ENCODE measurements at regions not wholly inside any gene's neighbourhood (a gene's known extent, or its start where the extent isn't known, plus 50 kb on each side); places are given as distances from the start of the nearest gene placed in this dataset.

DNA sequence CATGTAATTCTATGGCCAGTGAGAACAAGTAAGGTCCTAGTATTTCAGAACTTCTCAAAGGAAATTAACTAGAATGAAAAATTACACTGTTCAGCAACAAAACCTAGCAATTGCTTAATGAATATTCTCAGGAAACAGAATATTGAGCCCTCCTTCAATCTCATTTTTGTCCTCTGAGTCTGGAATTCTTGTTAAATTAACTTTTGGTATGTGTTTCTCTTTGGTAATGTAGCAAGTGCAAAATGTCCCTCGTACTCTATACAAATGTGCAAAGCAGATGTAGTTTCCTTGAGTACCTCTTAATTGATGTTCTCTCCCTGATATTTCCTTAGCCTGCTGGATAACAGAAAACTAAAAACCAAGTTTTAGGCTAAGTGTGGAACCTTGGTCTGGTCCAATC lies 190.8 kb upstream of the CNOT2 start:
- POLR2A ChIA-PET, result no interaction called here
- Histone ChIP-seq H2AFZ (ENCODE audit: low read depth) (no peak overlapping the region), H3K9me3 (no peaks in the 10 kb centered on the region), H3K27ac (ENCODE audit: low read depth in 2 of 2, low read length in 1 of 2) (no peak overlapping the region), H3K9ac (no peak overlapping the region), H3K4me1 (ENCODE audit: control insufficient read depth in 1 of 2, insufficient read depth in 2 of 2, low read depth in 1 of 2, low read length in 1 of 2) (no peaks in the 10 kb centered on the region), H3K27me3 (ENCODE audit: insufficient read depth) (no peaks in the 10 kb centered on the region), H3K9me2 (no peaks in the 10 kb centered on the region), H3K79me2 (ENCODE audit: insufficient read depth) (no peaks in the 10 kb centered on the region), H3F3A (replicated peaks; ENCODE audit: insufficient read depth) (no peaks in the 10 kb centered on the region), H3K4me3 (ENCODE audit: low read depth in 2 of 2, low read length in 1 of 2) (no peak overlapping the region), H3K36me3 (replicated peaks in 1 of 2; ENCODE audit: control insufficient read depth in 1 of 2, insufficient read depth in 2 of 2, low read length in 1 of 2) (no peaks in the 10 kb centered on the region), H4K20me1 (ENCODE audit: insufficient read depth) (no peaks in the 10 kb centered on the region), H3K4me2 (no peak overlapping the region)
- TF ChIP-seq RCOR1 (IDR thresholded peaks at IDR 0.05; ENCODE audit: low read length) (no peak), FOXJ3 (CRISPR knock-in tag; IDR thresholded peaks at IDR 0.05) (no peak), GATA2 (CRISPR knock-in tag; IDR thresholded peaks at IDR 0.05) (no peak), MEF2A (IDR thresholded peaks at IDR 0.05; ENCODE audit: borderline replicate concordance, low read depth) (no peak), NRF1 (IDR thresholded peaks at IDR 0.05; ENCODE audit: low read depth, low read length) (no peak)
- TF ChIP-seq, protein P1, sequence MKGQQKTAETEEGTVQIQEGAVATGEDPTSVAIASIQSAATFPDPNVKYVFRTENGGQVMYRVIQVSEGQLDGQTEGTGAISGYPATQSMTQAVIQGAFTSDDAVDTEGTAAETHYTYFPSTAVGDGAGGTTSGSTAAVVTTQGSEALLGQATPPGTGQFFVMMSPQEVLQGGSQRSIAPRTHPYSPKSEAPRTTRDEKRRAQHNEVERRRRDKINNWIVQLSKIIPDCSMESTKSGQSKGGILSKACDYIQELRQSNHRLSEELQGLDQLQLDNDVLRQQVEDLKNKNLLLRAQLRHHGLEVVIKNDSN (IDR thresholded peaks at IDR 0.05; ENCODE audit: borderline replicate concordance, low read depth), result no peak
- TF ChIP-seq, protein P2, sequence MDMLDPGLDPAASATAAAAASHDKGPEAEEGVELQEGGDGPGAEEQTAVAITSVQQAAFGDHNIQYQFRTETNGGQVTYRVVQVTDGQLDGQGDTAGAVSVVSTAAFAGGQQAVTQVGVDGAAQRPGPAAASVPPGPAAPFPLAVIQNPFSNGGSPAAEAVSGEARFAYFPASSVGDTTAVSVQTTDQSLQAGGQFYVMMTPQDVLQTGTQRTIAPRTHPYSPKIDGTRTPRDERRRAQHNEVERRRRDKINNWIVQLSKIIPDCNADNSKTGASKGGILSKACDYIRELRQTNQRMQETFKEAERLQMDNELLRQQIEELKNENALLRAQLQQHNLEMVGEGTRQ (IDR thresholded peaks at IDR 0.05; ENCODE audit: borderline replicate concordance, low read depth, low read length), result no peak
- TF ChIP-seq, protein P3, sequence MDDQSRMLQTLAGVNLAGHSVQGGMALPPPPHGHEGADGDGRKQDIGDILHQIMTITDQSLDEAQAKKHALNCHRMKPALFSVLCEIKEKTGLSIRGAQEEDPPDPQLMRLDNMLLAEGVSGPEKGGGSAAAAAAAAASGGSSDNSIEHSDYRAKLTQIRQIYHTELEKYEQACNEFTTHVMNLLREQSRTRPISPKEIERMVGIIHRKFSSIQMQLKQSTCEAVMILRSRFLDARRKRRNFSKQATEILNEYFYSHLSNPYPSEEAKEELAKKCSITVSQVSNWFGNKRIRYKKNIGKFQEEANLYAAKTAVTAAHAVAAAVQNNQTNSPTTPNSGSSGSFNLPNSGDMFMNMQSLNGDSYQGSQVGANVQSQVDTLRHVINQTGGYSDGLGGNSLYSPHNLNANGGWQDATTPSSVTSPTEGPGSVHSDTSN (IDR thresholded peaks at IDR 0.05), result no peak
- TF ChIP-seq, protein P4, sequence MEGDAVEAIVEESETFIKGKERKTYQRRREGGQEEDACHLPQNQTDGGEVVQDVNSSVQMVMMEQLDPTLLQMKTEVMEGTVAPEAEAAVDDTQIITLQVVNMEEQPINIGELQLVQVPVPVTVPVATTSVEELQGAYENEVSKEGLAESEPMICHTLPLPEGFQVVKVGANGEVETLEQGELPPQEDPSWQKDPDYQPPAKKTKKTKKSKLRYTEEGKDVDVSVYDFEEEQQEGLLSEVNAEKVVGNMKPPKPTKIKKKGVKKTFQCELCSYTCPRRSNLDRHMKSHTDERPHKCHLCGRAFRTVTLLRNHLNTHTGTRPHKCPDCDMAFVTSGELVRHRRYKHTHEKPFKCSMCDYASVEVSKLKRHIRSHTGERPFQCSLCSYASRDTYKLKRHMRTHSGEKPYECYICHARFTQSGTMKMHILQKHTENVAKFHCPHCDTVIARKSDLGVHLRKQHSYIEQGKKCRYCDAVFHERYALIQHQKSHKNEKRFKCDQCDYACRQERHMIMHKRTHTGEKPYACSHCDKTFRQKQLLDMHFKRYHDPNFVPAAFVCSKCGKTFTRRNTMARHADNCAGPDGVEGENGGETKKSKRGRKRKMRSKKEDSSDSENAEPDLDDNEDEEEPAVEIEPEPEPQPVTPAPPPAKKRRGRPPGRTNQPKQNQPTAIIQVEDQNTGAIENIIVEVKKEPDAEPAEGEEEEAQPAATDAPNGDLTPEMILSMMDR (IDR thresholded peaks at IDR 0.05), result no peak
- DNase-seq, result no peak
- CTCF ChIA-PET, result no interaction called here
- 57% methylated on average over 1 of the region's 1 CpG for WGBS (ENCODE audit: low lambda C conversion rate)

DNA sequence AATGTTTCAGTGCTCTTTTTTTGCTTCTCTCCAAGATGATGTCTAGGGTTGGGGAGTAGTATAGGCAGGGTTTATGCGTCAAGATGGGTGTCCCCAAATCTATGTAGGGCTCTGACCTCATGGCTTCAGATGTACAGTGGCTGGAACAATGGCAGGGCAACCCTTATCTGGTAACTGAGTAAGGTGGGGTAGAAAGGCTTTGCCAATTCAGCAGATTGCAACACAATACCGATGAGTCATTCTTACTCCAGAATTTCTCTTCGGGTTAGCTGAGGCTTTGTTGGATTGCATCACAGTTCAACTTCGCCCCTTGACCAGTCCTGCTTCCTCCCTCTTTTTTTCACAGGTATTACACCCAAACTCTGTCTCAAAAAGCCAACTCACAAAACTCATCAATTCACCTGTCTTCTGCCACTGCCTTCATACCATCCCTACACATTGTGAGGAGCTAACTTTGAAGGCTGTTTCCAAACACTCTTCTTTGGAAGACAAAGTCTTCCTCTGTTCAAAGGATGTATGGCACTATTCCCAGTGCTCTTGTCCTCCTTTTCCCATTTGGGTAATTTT lies 190.2 kb upstream of the CNOT2 start:
- no peak overlapping the region for H2AFZ ChIP-seq (ENCODE audit: low read depth)
- no peaks in the 10 kb centered on the region for H3K9me2 ChIP-seq
- CTCF ChIA-PET, result no interaction called here
- H3K36me3 ChIP-seq (replicated peaks in 1 of 2; ENCODE audit: control insufficient read depth in 1 of 2, insufficient read depth in 2 of 2, low read length in 1 of 2), result no peaks in the 10 kb centered on the region
- no peak for DNase-seq
- no peaks in the 10 kb centered on the region for H3K27me3 ChIP-seq (ENCODE audit: insufficient read depth)
- 54% methylated on average over 4 of the region's 4 CpGs for WGBS (ENCODE audit: low lambda C conversion rate)
- H3K79me2 ChIP-seq (ENCODE audit: insufficient read depth), result no peaks in the 10 kb centered on the region
- POLR2A ChIA-PET, result no interaction called here
- no peak overlapping the region for H3K27ac ChIP-seq (ENCODE audit: low read depth in 2 of 2, low read length in 1 of 2)
- H3K9ac ChIP-seq, result no peak overlapping the region
- no peak overlapping the region for H3K4me3 ChIP-seq (ENCODE audit: low read depth in 2 of 2, low read length in 1 of 2)
- H4K20me1 ChIP-seq (ENCODE audit: insufficient read depth), result no peaks in the 10 kb centered on the region
- TF ChIP-seq SIN3A (IDR thresholded peaks at IDR 0.05; ENCODE audit: borderline replicate concordance, low read depth, low read length), result no peak
- no peaks in the 10 kb centered on the region for H3K4me1 ChIP-seq (ENCODE audit: control insufficient read depth in 1 of 2, insufficient read depth in 2 of 2, low read depth in 1 of 2, low read length in 1 of 2)
- no peak overlapping the region for H3K4me2 ChIP-seq
- no peaks in the 10 kb centered on the region for H3K9me3 ChIP-seq
- no peaks in the 10 kb centered on the region for H3F3A ChIP-seq (replicated peaks; ENCODE audit: insufficient read depth)
